Frontal cortex (tissue), 3 donors: ENCODE measurements at regions not wholly inside any gene's neighbourhood (a gene's known extent, or its start where the extent isn't known, plus 50 kb on each side); places are given as distances from the start of the nearest gene placed in this dataset.

Source experiments
- DNase-seq, 2 donors: peaks; one replicate each; pipeline ENCODE4 v3.0.0; 2012; ENCODE audit warnings: low spot score in 2 of 2
- FAIRE-seq: peaks from 2 replicates; lab custom pipeline; 2012; peaks lifted over from hg19 to GRCh38; lab: Jason Lieb, UNC
- donor health status: control.
- donor health status: control.
- donor health status: control.

- DNase-seq (no peak), FAIRE-seq (no peak)
Measured at GRCh38 chr13:21814604-21815003, 143.7 kb downstream of the FGF9 start.

- DNase-seq: no peak
- FAIRE-seq: no peak
Measured at GRCh38 chr13:21817878-21818277, 147.0 kb downstream of the FGF9 start.

GRCh38 chr13:21822029-21822428 is 151.2 kb downstream of the FGF9 start:
- no peak for FAIRE-seq
- DNase-seq: no peak

DNA sequence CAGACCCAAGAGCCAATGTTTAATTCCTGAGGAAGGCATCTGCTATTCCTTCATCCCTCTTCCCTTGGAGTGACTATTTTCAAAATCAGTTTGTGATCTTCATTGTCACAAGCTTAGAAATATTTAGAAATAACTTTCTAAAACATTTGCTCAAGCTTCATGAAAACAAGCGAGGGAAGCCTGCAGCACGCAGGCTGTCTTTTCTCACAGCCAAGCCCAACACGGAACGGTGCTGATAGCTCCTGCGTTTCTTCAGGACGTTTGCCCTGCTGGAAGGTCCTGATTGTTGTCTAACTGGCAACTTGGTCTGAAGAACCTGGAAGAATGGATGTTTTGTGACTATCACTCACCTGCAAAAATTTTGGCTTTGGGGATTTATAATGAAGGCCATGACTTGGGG is 152.5 kb downstream of the FGF9 start:
- DNase-seq (no peak), FAIRE-seq (no peak)

DNA sequence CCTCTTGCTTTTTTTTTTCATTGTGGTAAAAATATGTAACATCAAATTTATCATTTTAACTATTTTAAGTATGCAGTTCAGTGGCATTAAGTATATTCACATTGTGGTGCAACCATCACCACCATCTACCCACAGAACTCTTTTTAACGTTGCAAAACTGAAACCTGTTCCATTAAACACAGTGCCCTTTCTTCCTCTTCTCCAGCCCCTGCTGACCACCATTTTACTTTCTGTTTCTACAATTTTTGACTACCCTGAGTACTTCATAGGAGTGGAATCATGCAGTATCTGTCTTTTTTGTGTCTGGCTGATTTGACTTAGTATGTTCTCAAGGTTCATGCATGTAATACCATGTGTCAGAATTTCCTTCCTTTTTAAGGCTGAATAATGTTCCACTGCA is 153.1 kb downstream of the FGF9 start:
- no peak for DNase-seq
- FAIRE-seq: no peak

- DNase-seq (no peak), FAIRE-seq (no peak)
Measured at GRCh38 chr13:21825186-21825585, 154.3 kb downstream of the FGF9 start.

- no peak for DNase-seq
- no peak for FAIRE-seq
Measured at GRCh38 chr13:21825801-21826200, 154.9 kb downstream of the FGF9 start.

DNA sequence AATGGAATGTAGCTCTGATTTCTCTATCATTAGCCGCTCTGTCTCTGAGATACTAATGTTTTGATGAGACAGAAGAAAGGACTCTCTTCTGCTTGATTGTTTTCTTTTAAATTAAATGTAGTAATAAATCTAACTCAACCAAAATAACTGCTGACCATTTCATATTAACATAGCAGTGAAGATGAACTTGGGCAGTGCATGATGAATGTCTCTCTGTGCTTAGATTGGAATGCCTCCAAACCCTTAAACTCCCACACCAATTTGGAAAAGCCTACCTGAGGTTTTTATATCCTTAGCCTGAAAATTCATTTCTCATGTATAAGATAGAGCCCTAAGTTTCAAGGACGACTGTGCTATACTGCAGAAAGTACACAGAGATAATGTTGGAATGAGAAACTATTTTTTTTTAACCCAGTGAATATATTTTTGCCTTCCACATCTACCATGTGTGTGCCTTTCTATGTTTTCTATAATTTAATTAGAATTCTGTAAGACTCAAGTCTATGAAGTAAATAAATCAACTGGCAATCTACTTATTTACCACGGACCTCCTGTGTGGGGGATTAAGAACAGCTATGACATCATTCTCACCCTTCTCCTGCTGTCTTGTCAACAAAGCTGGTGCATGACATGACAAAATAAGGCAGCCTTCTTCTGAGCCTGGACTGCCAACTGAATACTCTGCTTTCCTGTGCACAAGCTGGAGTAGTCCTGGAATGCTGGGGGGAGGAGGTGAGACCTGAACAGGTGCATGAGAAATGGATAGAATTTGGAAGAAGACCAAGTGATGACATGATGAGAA is 155.5 kb downstream of the FGF9 start:
- no peak for DNase-seq

GRCh38 chr13:21831654-21832324 is 160.9 kb downstream of the FGF9 start:
- DNase-seq: no peak
- no peak for FAIRE-seq

More for the DNA sequence above, 155.5 kb downstream of the FGF9 start:
- no peak for FAIRE-seq

GRCh38 chr13:21833921-21834320 is 163.0 kb downstream of the FGF9 start:
- FAIRE-seq: no peak

GRCh38 chr13:21834521-21834920 is 163.6 kb downstream of the FGF9 start:
- FAIRE-seq: no peak
- DNase-seq: no peak

More at GRCh38 chr13:21833921-21834320, 163.0 kb downstream of the FGF9 start:
- DNase-seq: no peak

DNA sequence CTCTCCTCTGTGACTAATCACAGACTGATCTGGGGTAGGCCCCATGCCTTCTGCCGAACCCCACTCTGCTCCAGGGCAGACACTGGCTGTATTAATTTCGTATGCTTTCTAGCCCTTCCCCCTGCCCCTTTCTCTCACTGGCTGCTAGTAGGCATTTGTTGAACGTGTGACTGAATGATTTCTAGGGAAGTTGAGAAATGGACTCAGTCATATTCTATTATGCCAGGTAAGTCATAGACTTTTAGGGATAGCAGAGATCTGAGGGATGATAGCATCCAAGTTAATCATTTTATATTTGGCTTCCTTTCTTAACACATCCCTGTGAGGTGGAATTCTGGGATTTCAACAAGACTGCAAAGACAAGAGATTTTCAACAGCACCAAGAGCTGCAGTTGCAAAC is 166.4 kb downstream of the FGF9 start:
- FAIRE-seq (no peak), DNase-seq (no peak)

- DNase-seq: no peak
- FAIRE-seq: no peak
Measured at GRCh38 chr13:21837841-21838551, 167.1 kb downstream of the FGF9 start.

GRCh38 chr13:21846605-21847004 is 175.7 kb downstream of the FGF9 start:
- FAIRE-seq: no peak
- no peak for DNase-seq

GRCh38 chr13:21849323-21849722 is 178.4 kb downstream of the FGF9 start:
- DNase-seq (peak in 1 of 2 donors; percentile 15), FAIRE-seq (no peak)

- FAIRE-seq: no peak
Measured at GRCh38 chr13:21850013-21851006, 179.4 kb downstream of the FGF9 start.

GRCh38 chr13:21852043-21852442 is 181.2 kb downstream of the FGF9 start:
- no peak for DNase-seq
- no peak for FAIRE-seq

More at GRCh38 chr13:21850013-21851006, 179.4 kb downstream of the FGF9 start:
- DNase-seq: no peak

- FAIRE-seq: no peak
- DNase-seq: no peak
Measured at GRCh38 chr13:21853779-21854178, 182.9 kb downstream of the FGF9 start.

GRCh38 chr13:21868823-21869222 is 197.9 kb downstream of the FGF9 start:
- DNase-seq: no peak

DNA sequence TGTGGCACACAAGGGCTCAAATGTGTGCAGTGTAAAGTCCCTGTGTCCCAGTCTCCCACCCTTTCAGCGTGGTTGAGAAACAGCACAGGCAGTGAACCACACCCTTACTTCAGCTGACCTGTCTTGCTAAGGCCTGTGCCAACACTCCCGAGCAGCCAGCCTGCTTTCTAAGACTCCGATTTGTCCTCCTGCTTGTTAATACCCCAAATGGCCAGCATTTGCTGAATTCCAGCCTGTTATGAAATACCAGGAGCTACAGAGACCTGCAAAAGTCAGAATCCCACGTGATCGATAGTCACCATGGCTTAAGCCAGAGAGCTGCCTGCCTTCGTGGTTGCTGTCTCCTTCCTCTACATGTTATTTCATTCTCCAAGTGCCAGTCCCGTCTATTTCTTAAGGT is 200.5 kb downstream of the FGF9 start:
- FAIRE-seq: no peak
- DNase-seq: no peak

More at GRCh38 chr13:21868823-21869222, 197.9 kb downstream of the FGF9 start:
- peak; percentile 47 for FAIRE-seq
